ACC112 (cell line): ENCODE measurements at regions not wholly inside any gene's neighbourhood (a gene's known extent, or its start where the extent isn't known, plus 50 kb on each side); places are given as distances from the start of the nearest gene placed in this dataset.

Experiments used
- H2AFZ ChIP-seq: fragments of 200-600 bp; sonication (generic); one replicate; pipeline ENCODE4 v1.6.0; 2017; ENCODE audit warnings: antibody characterized with exemption, low read length; ENCODE audit not compliant: unreplicated experiment
- H3K27ac ChIP-seq: fragments of 200-600 bp; sonication (generic); 2 replicates; pipeline ENCODE4 v1.5.1; 2014; ENCODE audit warnings: low read depth, mild to moderate bottlenecking, antibody characterized with exemption, low read length, moderate library complexity
- H3K27me3 ChIP-seq: fragments of 200-600 bp; sonication (generic); 2 replicates; pipeline ENCODE4 v1.6.1; 2014; ENCODE audit warnings: mild to moderate bottlenecking, antibody characterized with exemption, low read length, moderate library complexity, mixed read lengths; ENCODE audit not compliant: insufficient read depth
- H3K36me3 ChIP-seq: fragments of 200-600 bp; sonication (generic); 2 replicates; pipeline ENCODE4 v1.6.1; 2016; ENCODE audit warnings: mild to moderate bottlenecking, antibody characterized with exemption, low read length, moderate library complexity, mixed read lengths; ENCODE audit not compliant: insufficient read depth
- H3K4me1 ChIP-seq: fragments of 200-600 bp; sonication (generic); one replicate; pipeline ENCODE4 v1.6.1; 2016; ENCODE audit warnings: low read length, mixed read lengths; ENCODE audit not compliant: insufficient read depth, unreplicated experiment, control insufficient read depth
- H3K4me3 ChIP-seq: fragments of 200-600 bp; sonication (generic); 2 replicates; pipeline ENCODE4 v1.5.1; 2014; ENCODE audit warnings: mild to moderate bottlenecking, low read depth, low read length
- H3K79me2 ChIP-seq: fragments of 200-600 bp; sonication (generic); one replicate; pipeline ENCODE4 v1.6.0; 2016; ENCODE audit warnings: low read length; ENCODE audit not compliant: control insufficient read depth, unreplicated experiment, insufficient read depth

DNA sequence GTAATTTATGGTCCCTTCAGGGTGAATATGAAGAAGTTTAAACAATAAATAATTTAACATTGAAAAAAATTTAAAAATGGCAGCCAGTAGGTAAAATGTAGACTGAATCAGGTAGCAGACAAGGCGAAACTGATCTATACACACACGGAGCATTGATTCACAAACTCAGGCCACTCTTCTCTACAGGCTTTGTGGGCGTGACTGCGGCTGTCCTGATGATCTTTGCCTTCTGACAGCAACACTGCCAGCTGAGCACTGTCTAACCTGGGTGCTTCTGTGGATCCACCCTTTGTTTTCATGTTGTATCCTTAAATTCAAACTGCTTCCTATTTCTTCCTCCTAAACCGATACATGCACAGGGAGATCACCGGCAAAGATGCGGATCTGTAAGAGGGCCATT, 315.4 kb upstream of the ADCY2 start:
- H3K27me3 ChIP-seq: no peaks in the 10 kb centered on the region
- H3K36me3 ChIP-seq: no peaks in the 10 kb centered on the region
- no peak overlapping the region for H3K27ac ChIP-seq
- no peaks in the 10 kb centered on the region for H3K4me1 ChIP-seq
- H2AFZ ChIP-seq: no peak overlapping the region
- H3K79me2 ChIP-seq: no peaks in the 10 kb centered on the region
- H3K4me3 ChIP-seq: no peak overlapping the region

DNA sequence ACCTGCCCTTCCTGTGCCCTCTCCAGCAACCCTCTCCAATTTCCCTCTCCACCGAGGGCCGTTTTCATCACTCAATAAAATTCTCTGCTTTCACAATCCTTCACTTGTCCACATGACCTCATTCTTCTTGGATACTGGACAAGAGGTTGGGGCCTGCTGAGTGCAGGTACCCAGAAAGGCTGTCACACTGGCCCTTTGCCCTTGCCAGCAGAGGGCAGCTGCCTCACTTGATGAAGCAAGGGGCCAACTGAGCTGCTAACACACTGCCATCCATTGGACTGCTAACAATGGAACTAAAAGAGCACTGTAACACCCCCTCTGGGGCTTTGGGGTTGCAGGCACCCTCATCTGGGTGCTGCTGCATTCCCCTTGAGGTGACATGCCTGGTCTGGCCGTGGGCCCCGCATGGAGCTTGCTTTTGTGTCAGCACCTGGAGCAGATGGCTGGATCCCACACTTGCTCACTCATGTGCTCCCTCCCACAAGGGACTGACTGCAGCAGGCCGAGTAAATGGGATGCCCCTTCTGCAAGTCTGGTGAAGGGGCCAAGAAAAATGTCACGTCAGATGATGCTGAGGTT, 308.1 kb upstream of the ADCY2 start:
- no peak overlapping the region for H2AFZ ChIP-seq
- H3K36me3 ChIP-seq: no peaks in the 10 kb centered on the region
- no peak overlapping the region for H3K4me3 ChIP-seq
- H3K27me3 ChIP-seq: no peaks in the 10 kb centered on the region
- H3K79me2 ChIP-seq: no peaks in the 10 kb centered on the region
- no peak overlapping the region for H3K27ac ChIP-seq
- no peaks in the 10 kb centered on the region for H3K4me1 ChIP-seq

- H3K27me3 ChIP-seq: no peaks in the 10 kb centered on the region
- H3K79me2 ChIP-seq: no peaks in the 10 kb centered on the region
- H2AFZ ChIP-seq: no peak overlapping the region
- H3K27ac ChIP-seq: no peak overlapping the region
- no peak overlapping the region for H3K4me3 ChIP-seq
- H3K36me3 ChIP-seq: no peaks in the 10 kb centered on the region
- no peaks in the 10 kb centered on the region for H3K4me1 ChIP-seq
Observed at GRCh38 chr5:7088849-7089248, 307.1 kb upstream of the ADCY2 start.

- H3K27ac ChIP-seq: no peak overlapping the region
- H3K4me1 ChIP-seq: no peaks in the 10 kb centered on the region
- H2AFZ ChIP-seq: no peak overlapping the region
- H3K79me2 ChIP-seq: no peaks in the 10 kb centered on the region
- H3K27me3 ChIP-seq: no peaks in the 10 kb centered on the region
- H3K36me3 ChIP-seq: no peaks in the 10 kb centered on the region
- H3K4me3 ChIP-seq: no peak overlapping the region
Observed at GRCh38 chr5:7094626-7095025, 301.3 kb upstream of the ADCY2 start.

- no peaks in the 10 kb centered on the region for H3K4me1 ChIP-seq
- no peaks in the 10 kb centered on the region for H3K27me3 ChIP-seq
Observed at GRCh38 chr5:7096294-7096693, 299.6 kb upstream of the ADCY2 start.

DNA sequence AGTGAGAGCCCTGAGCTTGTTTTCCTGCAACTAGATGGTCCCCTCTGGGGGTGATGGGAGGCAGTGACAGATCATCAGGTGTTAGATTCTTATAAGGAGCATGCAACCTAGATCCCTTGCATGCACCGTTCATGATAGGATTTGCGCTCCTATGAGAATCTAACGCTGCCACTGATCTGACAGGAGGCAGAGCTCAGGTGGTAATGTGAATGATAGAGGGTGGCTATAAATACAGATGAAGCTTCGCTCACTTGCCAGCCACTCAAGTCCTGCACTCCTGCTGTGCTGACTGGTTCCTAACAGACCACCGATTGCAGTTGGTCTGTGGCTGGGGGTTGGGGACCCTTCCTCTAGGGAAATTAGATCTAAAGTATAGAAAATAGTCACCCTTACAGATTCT, 290.6 kb upstream of the ADCY2 start:
- no peaks in the 10 kb centered on the region for H3K27me3 ChIP-seq
- H3K79me2 ChIP-seq: no peaks in the 10 kb centered on the region
- no peak overlapping the region for H3K27ac ChIP-seq
- H3K4me3 ChIP-seq: no peak overlapping the region
- no peaks in the 10 kb centered on the region for H3K4me1 ChIP-seq
- no peaks in the 10 kb centered on the region for H3K36me3 ChIP-seq
- H2AFZ ChIP-seq: no peak overlapping the region

More at GRCh38 chr5:7096294-7096693, 299.6 kb upstream of the ADCY2 start:
- Histone ChIP-seq H3K27ac (no peak overlapping the region), H3K4me3 (no peak overlapping the region), H3K79me2 (no peaks in the 10 kb centered on the region), H2AFZ (no peak overlapping the region), H3K36me3 (no peaks in the 10 kb centered on the region)

- H2AFZ ChIP-seq: no peak overlapping the region
- no peaks in the 10 kb centered on the region for H3K4me1 ChIP-seq
- H3K27ac ChIP-seq: no peak overlapping the region
- H3K79me2 ChIP-seq: no peaks in the 10 kb centered on the region
- H3K4me3 ChIP-seq: no peak overlapping the region
- no peaks in the 10 kb centered on the region for H3K27me3 ChIP-seq
- no peaks in the 10 kb centered on the region for H3K36me3 ChIP-seq
Observed at GRCh38 chr5:7117961-7118360, 278.0 kb upstream of the ADCY2 start.

DNA sequence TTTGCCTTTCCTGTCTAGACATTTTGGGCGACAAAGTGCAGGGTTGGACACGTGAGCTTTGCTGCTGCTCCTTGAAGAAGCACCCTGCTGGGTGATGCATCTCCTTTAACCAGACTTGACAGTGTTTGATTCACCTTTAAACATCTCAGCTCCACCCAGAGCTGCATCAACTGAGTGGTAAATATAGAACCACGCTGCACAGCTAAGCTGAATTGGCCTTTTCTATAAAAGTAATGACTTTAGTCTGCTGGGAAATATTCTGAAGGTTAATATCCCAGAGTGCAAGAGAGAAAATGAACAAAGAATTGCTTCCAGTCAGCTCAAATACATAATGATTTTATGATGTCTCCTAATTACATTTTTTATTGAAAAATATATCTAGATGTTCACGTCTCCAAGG, 264.3 kb upstream of the ADCY2 start:
- Histone ChIP-seq H3K4me3 (no peak overlapping the region), H3K4me1 (no peaks in the 10 kb centered on the region), H2AFZ (no peak overlapping the region), H3K36me3 (no peaks in the 10 kb centered on the region), H3K27me3 (no peaks in the 10 kb centered on the region), H3K79me2 (no peaks in the 10 kb centered on the region), H3K27ac (no peak overlapping the region)

GRCh38 chr5:7146886-7147285, 249.1 kb upstream of the ADCY2 start:
- Histone ChIP-seq H3K79me2 (no peaks in the 10 kb centered on the region), H3K4me1 (no peaks in the 10 kb centered on the region), H3K36me3 (no peaks in the 10 kb centered on the region), H2AFZ (no peak overlapping the region), H3K27ac (no peak overlapping the region), H3K4me3 (no peak overlapping the region), H3K27me3 (no peaks in the 10 kb centered on the region)

GRCh38 chr5:7157083-7157482, 238.9 kb upstream of the ADCY2 start:
- Histone ChIP-seq H3K79me2 (no peaks in the 10 kb centered on the region), H2AFZ (no peak overlapping the region), H3K27me3 (no peaks in the 10 kb centered on the region), H3K4me3 (no peak overlapping the region), H3K27ac (no peak overlapping the region), H3K36me3 (no peaks in the 10 kb centered on the region), H3K4me1 (no peaks in the 10 kb centered on the region)

- no peaks in the 10 kb centered on the region for H3K4me1 ChIP-seq
- no peak overlapping the region for H3K4me3 ChIP-seq
- no peaks in the 10 kb centered on the region for H3K79me2 ChIP-seq
- no peaks in the 10 kb centered on the region for H3K27me3 ChIP-seq
- no peaks in the 10 kb centered on the region for H3K36me3 ChIP-seq
- H3K27ac ChIP-seq: no peak overlapping the region
- no peak overlapping the region for H2AFZ ChIP-seq
Observed at GRCh38 chr5:7169240-7169878, 226.6 kb upstream of the ADCY2 start.
